GM19438 (cell line): ENCODE measurements at regions not wholly inside any gene's neighbourhood (a gene's known extent, or its start where the extent isn't known, plus 50 kb on each side); places are given as distances from the start of the nearest gene placed in this dataset.
"Not testable (repeated sequence)": the region's sequence is repeated elsewhere in the genome, so short reads cannot be mapped to it uniquely, and the experiment has no call there.

ENCODE experiments used
- ATAC-seq: cut with Tn5 transposase; IDR thresholded peaks from one replicate; pipeline ENCODE4 v1.9.1; 2021; ENCODE audit warnings: low read depth; ENCODE audit not compliant: unreplicated experiment

GRCh38 chr3:132084982-132085381 is 50.2 kb upstream of the CPNE4 start:
- ATAC-seq = no peak

GRCh38 chr3:132087356-132087755 is 52.5 kb upstream of the CPNE4 start:
- no peak for ATAC-seq

GRCh38 chr3:132088291-132088690 is 53.5 kb upstream of the CPNE4 start:
- no peak for ATAC-seq

GRCh38 chr3:132090921-132091320 is 56.1 kb upstream of the CPNE4 start:
- no peak for ATAC-seq

GRCh38 chr3:132116601-132117000 is 81.8 kb upstream of the CPNE4 start:
- no peak for ATAC-seq

- no peak for ATAC-seq
These were observed 82.8 kb upstream of the CPNE4 start for GRCh38 chr3:132117642-132118041.

GRCh38 chr3:132119531-132119930 is 84.7 kb upstream of the CPNE4 start:
- no peak for ATAC-seq

- ATAC-seq = no peak
These were observed 89.3 kb upstream of the CPNE4 start for GRCh38 chr3:132124096-132124495.

- no peak for ATAC-seq
These were observed 90.0 kb upstream of the CPNE4 start for GRCh38 chr3:132124651-132125284.

GRCh38 chr3:132134611-132135010 is 99.8 kb upstream of the CPNE4 start:
- ATAC-seq = no peak

- ATAC-seq = no peak
These were observed 101.0 kb upstream of the CPNE4 start for GRCh38 chr3:132135628-132136333.

GRCh38 chr3:132136334-132136716 is 101.5 kb upstream of the CPNE4 start:
- ATAC-seq = no peak

- ATAC-seq = not testable (repeated sequence)
These were observed 102.1 kb upstream of the CPNE4 start for GRCh38 chr3:132136902-132137301.

- ATAC-seq = no peak
These were observed 111.0 kb upstream of the CPNE4 start for GRCh38 chr3:132145833-132146232.

GRCh38 chr3:132154619-132155018 is 119.8 kb upstream of the CPNE4 start:
- ATAC-seq = no peak

- no peak for ATAC-seq
These were observed 124.3 kb upstream of the CPNE4 start for GRCh38 chr3:132159145-132159544.

- ATAC-seq = no peak
These were observed 125.4 kb upstream of the CPNE4 start for GRCh38 chr3:132160198-132160597.

- no peak for ATAC-seq
These were observed 126.8 kb upstream of the CPNE4 start for GRCh38 chr3:132161608-132162007.

- no peak for ATAC-seq
These were observed 129.8 kb upstream of the CPNE4 start for GRCh38 chr3:132164469-132165092.

GRCh38 chr3:132167870-132168269 is 133.1 kb upstream of the CPNE4 start:
- ATAC-seq = no peak

- no peak for ATAC-seq
These were observed 139.7 kb upstream of the CPNE4 start for GRCh38 chr3:132174500-132174899.

- ATAC-seq = no peak
These were observed 136.8 kb upstream of the ACP3 start for GRCh38 chr3:132180337-132180791.
